Astrocyte (in vitro differentiated cells and primary cell): ENCODE measurements at regions not wholly inside any gene's neighbourhood (a gene's known extent, or its start where the extent isn't known, plus 50 kb on each side); places are given as distances from the start of the nearest gene placed in this dataset.

ENCODE experiments used
- DNase-seq: peaks from one replicate; pipeline ENCODE4 v3.0.0-alpha.2; 2010; ENCODE audit warnings: low read depth
- FAIRE-seq: peaks from 2 replicates; lab custom pipeline; 2011; peaks lifted over from hg19 to GRCh38; lab: Jason Lieb, UNC
- H2AFZ ChIP-seq: 2 replicates; pipeline ENCODE4 v1.6.0; 2012; ENCODE audit warnings: low read depth, low read length, inconsistent platforms
- H3K27ac ChIP-seq: 2 replicates; pipeline ENCODE4 v1.5.1; 2011; ENCODE audit warnings: low read depth, low read length, inconsistent platforms
- H3K27me3 ChIP-seq: 2 replicates; pipeline ENCODE4 v1.6.0; 2011; ENCODE audit warnings: low read length, inconsistent platforms; ENCODE audit not compliant: insufficient read depth
- H3K36me3 ChIP-seq: 2 replicates; pipeline ENCODE4 v1.5.1; 2011; ENCODE audit warnings: low read length, inconsistent platforms; ENCODE audit not compliant: insufficient read depth
- H3K4me1 ChIP-seq: 2 replicates; pipeline ENCODE4 v1.5.1; 2011; ENCODE audit warnings: low read length, inconsistent platforms; ENCODE audit not compliant: insufficient read depth
- H3K4me2 ChIP-seq: 2 replicates; pipeline ENCODE4 v1.6.0; 2012; ENCODE audit warnings: low read length, inconsistent platforms
- H3K4me3 ChIP-seq: 2 replicates; pipeline ENCODE4 v1.5.1; 2011; ENCODE audit warnings: low read depth, mild to moderate bottlenecking, low read length, inconsistent platforms; ENCODE audit not compliant: insufficient read depth
- H3K79me2 ChIP-seq: 2 replicates; pipeline ENCODE4 v1.6.0; 2012; ENCODE audit warnings: mild to moderate bottlenecking, low read length, inconsistent platforms; ENCODE audit not compliant: insufficient read depth
- H3K9ac ChIP-seq: 2 replicates; pipeline ENCODE4 v1.6.0; 2012; ENCODE audit warnings: mild to moderate bottlenecking, low read length, inconsistent platforms
- H3K9me3 ChIP-seq: 2 replicates; pipeline ENCODE4 v1.5.1; 2012; ENCODE audit warnings: low read depth, mild to moderate bottlenecking, low read length, inconsistent platforms; ENCODE audit not compliant: insufficient read depth
- H4K20me1 ChIP-seq: 2 replicates; pipeline ENCODE4 v1.6.0; 2012; ENCODE audit warnings: low read length, inconsistent platforms; ENCODE audit not compliant: insufficient read depth
- H3K27ac Mint-ChIP-seq: one replicate; pipeline ENCODE4 v1.8.0; 2021; ENCODE audit warnings: mild to moderate bottlenecking, mixed read lengths; ENCODE audit not compliant: unreplicated experiment
- H3K27me3 Mint-ChIP-seq: one replicate; pipeline ENCODE4 v1.8.0; 2021; ENCODE audit warnings: low read depth, mixed read lengths; ENCODE audit not compliant: unreplicated experiment
- H3K36me3 Mint-ChIP-seq: one replicate; pipeline ENCODE4 v1.8.0; 2021; ENCODE audit warnings: low read depth, mixed read lengths; ENCODE audit not compliant: unreplicated experiment
- H3K4me1 Mint-ChIP-seq: one replicate; pipeline ENCODE4 v1.8.0; 2021; ENCODE audit warnings: low read depth, mixed read lengths; ENCODE audit not compliant: unreplicated experiment
- H3K4me3 Mint-ChIP-seq: one replicate; pipeline ENCODE4 v1.8.0; 2021; ENCODE audit warnings: mild to moderate bottlenecking, moderate library complexity, mixed read lengths; ENCODE audit not compliant: unreplicated experiment
- H3K9me3 Mint-ChIP-seq: one replicate; pipeline ENCODE4 v1.8.0; 2021; ENCODE audit warnings: mild to moderate bottlenecking, mixed read lengths; ENCODE audit not compliant: unreplicated experiment
- EZH2 ChIP-seq: IDR thresholded peaks from 2 replicates; pipeline ENCODE4 v1.6.1; 2012; ENCODE audit warnings: mild to moderate bottlenecking, low read length, inconsistent platforms; ENCODE audit not compliant: insufficient read depth
- TF ChIP-seq, protein P1 (sequence below): IDR thresholded peaks from 2 replicates; pipeline ENCODE4 v1.5.1; 2011; ENCODE audit warnings: low read depth, mild to moderate bottlenecking, inconsistent platforms, low read length, moderate library complexity; ENCODE audit not compliant: insufficient read depth

DNA sequence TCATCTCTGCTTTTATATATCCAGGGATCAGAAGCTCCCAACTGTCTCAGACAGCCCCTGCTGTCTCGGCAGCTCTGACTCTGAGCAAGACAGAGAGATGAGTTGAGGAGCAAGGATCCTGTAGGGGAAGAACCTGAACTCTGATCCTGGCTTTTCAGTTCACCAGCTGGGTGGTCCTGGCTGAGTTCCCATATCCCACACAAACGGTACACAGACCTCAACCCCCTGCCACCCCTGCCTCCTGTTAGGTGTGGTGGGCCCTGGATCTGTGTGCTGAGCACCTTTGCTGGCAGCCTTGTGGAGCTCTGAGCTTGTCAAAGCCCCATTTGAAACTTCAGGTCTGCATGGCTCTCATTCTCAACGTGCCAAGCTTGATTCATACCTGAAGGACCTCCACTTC is 54.3 kb upstream of the GPR26 start:
- H3K79me2 ChIP-seq = no peaks in the 10 kb centered on the region
- no peaks in the 10 kb centered on the region for H4K20me1 ChIP-seq
- H3K27me3 Mint-ChIP-seq = peaks cover 23% of the 10 kb centered on the region
- H3K4me3 Mint-ChIP-seq = no peak overlapping the region
- H3K36me3 Mint-ChIP-seq = no peaks in the 10 kb centered on the region
- no peak overlapping the region for H3K4me3 ChIP-seq
- TF ChIP-seq, protein P1, sequence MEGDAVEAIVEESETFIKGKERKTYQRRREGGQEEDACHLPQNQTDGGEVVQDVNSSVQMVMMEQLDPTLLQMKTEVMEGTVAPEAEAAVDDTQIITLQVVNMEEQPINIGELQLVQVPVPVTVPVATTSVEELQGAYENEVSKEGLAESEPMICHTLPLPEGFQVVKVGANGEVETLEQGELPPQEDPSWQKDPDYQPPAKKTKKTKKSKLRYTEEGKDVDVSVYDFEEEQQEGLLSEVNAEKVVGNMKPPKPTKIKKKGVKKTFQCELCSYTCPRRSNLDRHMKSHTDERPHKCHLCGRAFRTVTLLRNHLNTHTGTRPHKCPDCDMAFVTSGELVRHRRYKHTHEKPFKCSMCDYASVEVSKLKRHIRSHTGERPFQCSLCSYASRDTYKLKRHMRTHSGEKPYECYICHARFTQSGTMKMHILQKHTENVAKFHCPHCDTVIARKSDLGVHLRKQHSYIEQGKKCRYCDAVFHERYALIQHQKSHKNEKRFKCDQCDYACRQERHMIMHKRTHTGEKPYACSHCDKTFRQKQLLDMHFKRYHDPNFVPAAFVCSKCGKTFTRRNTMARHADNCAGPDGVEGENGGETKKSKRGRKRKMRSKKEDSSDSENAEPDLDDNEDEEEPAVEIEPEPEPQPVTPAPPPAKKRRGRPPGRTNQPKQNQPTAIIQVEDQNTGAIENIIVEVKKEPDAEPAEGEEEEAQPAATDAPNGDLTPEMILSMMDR = no peak
- no peak for TF ChIP-seq EZH2
- H3K4me1 ChIP-seq = no peaks in the 10 kb centered on the region
- no peaks in the 10 kb centered on the region for H3K27me3 ChIP-seq
- peaks cover 4% of the 10 kb centered on the region for H3K9me3 Mint-ChIP-seq
- H3K27ac ChIP-seq = no peak overlapping the region
- FAIRE-seq (no peak), DNase-seq (no peak)
- no peak overlapping the region for H2AFZ ChIP-seq
- peaks cover 6% of the 10 kb centered on the region for H3K9me3 ChIP-seq
- H3K9ac ChIP-seq = no peak overlapping the region
- no peak overlapping the region for H3K27ac Mint-ChIP-seq
- H3K36me3 ChIP-seq = no peaks in the 10 kb centered on the region
- H3K4me2 ChIP-seq = no peak overlapping the region
- H3K4me1 Mint-ChIP-seq = no peaks in the 10 kb centered on the region

DNA sequence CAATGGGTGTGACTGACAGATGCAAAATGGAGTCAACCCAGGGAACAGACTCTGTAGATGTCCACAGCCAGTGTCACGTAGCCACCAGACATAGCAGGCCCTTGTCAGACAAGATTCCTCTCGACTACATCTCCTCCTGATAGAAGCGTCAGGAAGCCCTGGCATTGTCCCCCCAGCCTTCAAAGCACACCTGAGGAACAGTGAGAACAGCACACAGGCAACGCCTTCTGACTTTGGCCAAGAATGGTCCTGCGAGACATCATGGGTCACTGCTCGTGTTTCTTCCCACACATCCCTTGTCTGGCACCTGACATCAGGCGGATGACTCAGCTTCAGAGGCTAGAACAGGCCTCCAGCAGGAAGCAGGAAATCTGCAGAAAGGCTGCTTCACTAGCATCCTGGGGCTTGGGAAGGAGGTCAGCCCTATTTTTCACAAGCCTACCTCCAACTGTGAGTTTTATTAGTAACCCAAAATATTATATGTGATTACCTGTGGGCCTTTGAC is 52.8 kb upstream of the GPR26 start:
- no peak for FAIRE-seq
- TF ChIP-seq, protein P1 = no peak
- TF ChIP-seq EZH2 = no peak
- Mint-ChIP-seq H3K36me3 (no peaks in the 10 kb centered on the region), H3K9me3 (peaks cover 4% of the 10 kb centered on the region), H3K4me1 (no peaks in the 10 kb centered on the region), H3K27ac (no peak overlapping the region), H3K4me3 (no peak overlapping the region), H3K27me3 (peaks cover 29% of the 10 kb centered on the region)
- H3K36me3 ChIP-seq = no peaks in the 10 kb centered on the region
- H3K9ac ChIP-seq = no peak overlapping the region
- no peak overlapping the region for H3K4me3 ChIP-seq
- no peak overlapping the region for H3K4me2 ChIP-seq
- no peaks in the 10 kb centered on the region for H3K79me2 ChIP-seq
- no peaks in the 10 kb centered on the region for H3K4me1 ChIP-seq
- H3K9me3 ChIP-seq = peaks cover 8% of the 10 kb centered on the region
- H3K27me3 ChIP-seq = no peaks in the 10 kb centered on the region
- DNase-seq = no peak
- no peak overlapping the region for H3K27ac ChIP-seq
- no peaks in the 10 kb centered on the region for H4K20me1 ChIP-seq
- no peak overlapping the region for H2AFZ ChIP-seq

DNA sequence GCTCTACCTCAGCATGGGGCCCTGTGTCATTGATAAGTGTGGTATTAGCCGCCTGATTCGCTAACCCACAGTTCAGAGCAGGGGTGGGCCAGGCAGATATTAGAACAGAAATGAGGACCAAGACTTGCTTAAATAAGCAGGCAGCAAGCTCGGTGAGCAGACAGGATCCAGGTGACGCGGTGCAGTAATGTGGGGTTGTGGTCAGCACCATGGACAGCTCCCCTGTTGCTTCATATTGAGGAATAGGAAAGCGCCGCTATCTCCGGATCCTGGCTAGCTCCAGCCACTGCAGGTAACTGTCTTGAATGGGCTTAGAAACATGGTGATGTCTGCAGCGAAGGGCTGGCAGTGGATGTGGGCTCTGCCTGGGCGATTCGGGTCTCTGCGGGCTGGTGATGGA is 51.3 kb upstream of the GPR26 start:
- no peak overlapping the region for H3K4me2 ChIP-seq
- H3K4me3 Mint-ChIP-seq = no peak overlapping the region
- H3K36me3 ChIP-seq = no peaks in the 10 kb centered on the region
- H4K20me1 ChIP-seq = no peaks in the 10 kb centered on the region
- H3K4me3 ChIP-seq = no peak overlapping the region
- no peaks in the 10 kb centered on the region for H3K36me3 Mint-ChIP-seq
- H3K9ac ChIP-seq = no peak overlapping the region
- FAIRE-seq (no peak), DNase-seq (peak; percentile 18)
- H3K79me2 ChIP-seq = no peaks in the 10 kb centered on the region
- H2AFZ ChIP-seq = no peak overlapping the region
- H3K4me1 ChIP-seq = no peaks in the 10 kb centered on the region
- peaks cover 6% of the 10 kb centered on the region for H3K9me3 Mint-ChIP-seq
- no peaks in the 10 kb centered on the region for H3K27me3 ChIP-seq
- no peak for TF ChIP-seq EZH2
- TF ChIP-seq, protein P1 = no peak
- H3K27me3 Mint-ChIP-seq = peaks cover 38% of the 10 kb centered on the region
- no peaks in the 10 kb centered on the region for H3K4me1 Mint-ChIP-seq
- H3K9me3 ChIP-seq = peaks cover 6% of the 10 kb centered on the region
- no peak overlapping the region for H3K27ac Mint-ChIP-seq
- no peak overlapping the region for H3K27ac ChIP-seq
